Liver (tissue), 8 donors: ENCODE measurements at regions not wholly inside any gene's neighbourhood (a gene's known extent, or its start where the extent isn't known, plus 50 kb on each side); places are given as distances from the start of the nearest gene placed in this dataset.

Experiments used
- DNase-seq: peaks from one replicate; pipeline ENCODE4 v3.0.0-alpha.2; 2017; ENCODE audit warnings: low spot score
- H3K27ac ChIP-seq, 2 donors: one replicate each; pipeline ENCODE4 v1.7.0; 2013; ENCODE audit warnings: inconsistent platforms in 2 of 2, low read length in 2 of 2, control low read depth in 1 of 2, low read depth in 1 of 2, mild to moderate bottlenecking in 1 of 2
- H3K27me3 ChIP-seq, 4 donors: one replicate each; pipeline versions ENCODE4 v1.6.1 to v1.7.0; 2013; ENCODE audit warnings: low read length in 3 of 4, inconsistent platforms in 1 of 4, mild to moderate bottlenecking in 1 of 4, moderate library complexity in 1 of 4; ENCODE audit not compliant: control insufficient read depth in 4 of 4, insufficient read depth in 4 of 4
- H3K36me3 ChIP-seq, 4 donors: one replicate each; pipeline versions ENCODE4 v1.6.1 to v1.7.0; 2013; ENCODE audit warnings: low read length in 3 of 4, mild to moderate bottlenecking in 3 of 4, low read depth in 1 of 4, moderate library complexity in 1 of 4; ENCODE audit not compliant: control insufficient read depth in 4 of 4, insufficient read depth in 3 of 4
- H3K4me1 ChIP-seq, 4 donors: one replicate each; pipeline versions ENCODE4 v1.6.1 to v1.7.0; 2013; ENCODE audit warnings: low read length in 3 of 4, mild to moderate bottlenecking in 3 of 4, moderate library complexity in 1 of 4; ENCODE audit not compliant: control insufficient read depth in 4 of 4, insufficient read depth in 4 of 4
- H3K4me3 ChIP-seq, 3 donors: one replicate each; pipeline versions ENCODE4 v1.6.1 to v1.7.0; 2013; ENCODE audit warnings: low read length in 3 of 3, control low read depth in 1 of 3, low read depth in 1 of 3, mild to moderate bottlenecking in 1 of 3
- H3K9ac ChIP-seq, 2 donors: one replicate each; pipeline ENCODE4 v1.7.0; 2013; ENCODE audit warnings: low read length in 2 of 2, mild to moderate bottlenecking in 2 of 2, moderate library complexity in 2 of 2, control low read depth in 1 of 2, low read depth in 1 of 2
- H3K9me3 ChIP-seq, 4 donors: one replicate each; pipeline versions ENCODE4 v1.6.1 to v1.7.0; 2013; ENCODE audit warnings: low read length in 3 of 4; ENCODE audit not compliant: control insufficient read depth in 4 of 4
- ATF3 ChIP-seq: IDR thresholded peaks from 2 replicates; pipeline ENCODE4 v1.6.1; 2016; ENCODE audit warnings: antibody characterized with exemption
- CTCF ChIP-seq: fragments of 150-350 bp; IDR thresholded peaks from 2 replicates; pipeline ENCODE4 v1.5.1; 2017; ENCODE audit warnings: improper control_type of control experiment, low read depth, low read length; ENCODE audit not compliant: missing input control
- EGR1 ChIP-seq, 2 donors: IDR thresholded peaks; 2 replicates each; pipeline ENCODE4 v1.6.1; 2016 to 2018; ENCODE audit warnings: antibody characterized with exemption in 2 of 2, low read depth in 2 of 2
- FOXA1 ChIP-seq: IDR thresholded peaks from 2 replicates; pipeline ENCODE4 v1.6.1; 2016; ENCODE audit warnings: antibody characterized with exemption
- FOXA2 ChIP-seq: IDR thresholded peaks from 2 replicates; pipeline ENCODE4 v1.6.1; 2016; ENCODE audit warnings: antibody characterized with exemption
- GABPA ChIP-seq, 2 donors: IDR thresholded peaks in 1 of 2; conservative IDR thresholded peaks in 1 of 2; 2 replicates each; pipeline ENCODE4 v1.6.1; 2016; ENCODE audit warnings: antibody characterized with exemption in 2 of 2, mild to moderate bottlenecking in 1 of 2, moderate library complexity in 1 of 2
- HNF4A ChIP-seq, 2 donors: conservative IDR thresholded peaks; 2 replicates each; pipeline ENCODE4 v1.6.1; 2016; ENCODE audit warnings: antibody characterized with exemption in 2 of 2, mild to moderate bottlenecking in 2 of 2
- HNF4G ChIP-seq: IDR thresholded peaks from 2 replicates; pipeline ENCODE4 v1.6.1; 2016; ENCODE audit warnings: antibody characterized with exemption
- JUND ChIP-seq, 2 donors: IDR thresholded peaks; 2 replicates each; pipeline ENCODE4 v1.6.1; 2016; ENCODE audit warnings: antibody characterized with exemption in 2 of 2
- MAX ChIP-seq: IDR thresholded peaks from 2 replicates; pipeline ENCODE4 v1.6.1; 2016; ENCODE audit warnings: antibody characterized with exemption
- NR2F2 ChIP-seq: IDR thresholded peaks from 2 replicates; pipeline ENCODE4 v1.6.1; 2016; ENCODE audit warnings: antibody characterized with exemption
- RAD21 ChIP-seq, 2 donors: IDR thresholded peaks; 2 replicates each; pipeline ENCODE4 v1.6.1; 2016; ENCODE audit warnings: antibody characterized with exemption in 2 of 2, mild to moderate bottlenecking in 2 of 2
- REST ChIP-seq: IDR thresholded peaks from 2 replicates; pipeline ENCODE4 v1.6.1; 2016; ENCODE audit warnings: antibody characterized with exemption, mild to moderate bottlenecking
- RXRA ChIP-seq, 2 donors: IDR thresholded peaks; 2 replicates each; pipeline ENCODE4 v1.6.1; 2017 to 2018; ENCODE audit warnings: antibody characterized with exemption in 2 of 2, mild to moderate bottlenecking in 1 of 2
- SP1 ChIP-seq: IDR thresholded peaks from 2 replicates; pipeline ENCODE4 v1.6.1; 2018; ENCODE audit warnings: antibody characterized with exemption, mild to moderate bottlenecking
- TAF1 ChIP-seq: conservative IDR thresholded peaks from 2 replicates; pipeline ENCODE4 v1.6.1; 2016; ENCODE audit warnings: antibody characterized with exemption, mild to moderate bottlenecking
- YY1 ChIP-seq: IDR thresholded peaks from 2 replicates; pipeline ENCODE4 v1.6.1; 2016; ENCODE audit warnings: antibody characterized with exemption, mild to moderate bottlenecking
- WGBS: extraction: QIAGEN DNeasy Blood & Tissue Kit; methylation state at CpG from one replicate; pipeline ENCODE4 v1.1.7; 2013; 5-methylcytosine and 5-hydroxymethylcytosine counted together
- TF ChIP-seq, protein P1 (sequence below): IDR thresholded peaks from 2 replicates; pipeline ENCODE4 v1.6.1; 2016; ENCODE audit warnings: antibody characterized with exemption
- donor health status: healthy.
- donor health status: healthy.
- donor health status: healthy.
- donor health status: healthy.
- donor health status: healthy.

GRCh38 chr18:65257149-65257548, 493.7 kb upstream of the CDH7 start:
- no peak overlapping the region for H3K27ac ChIP-seq
- no peak for DNase-seq
- no peaks in the 10 kb centered on the region for H3K36me3 ChIP-seq
- no peaks in the 10 kb centered on the region for H3K27me3 ChIP-seq
- H3K9ac ChIP-seq = no peak overlapping the region
- H3K4me1 ChIP-seq = no peaks in the 10 kb centered on the region
- no peak overlapping the region for H3K4me3 ChIP-seq
- H3K9me3 ChIP-seq = no peaks in the 10 kb centered on the region
- 75% methylated on average over 1 of the region's 1 CpG for WGBS
- no peak for TF ChIP-seq HNF4G
- TF ChIP-seq, protein P1, sequence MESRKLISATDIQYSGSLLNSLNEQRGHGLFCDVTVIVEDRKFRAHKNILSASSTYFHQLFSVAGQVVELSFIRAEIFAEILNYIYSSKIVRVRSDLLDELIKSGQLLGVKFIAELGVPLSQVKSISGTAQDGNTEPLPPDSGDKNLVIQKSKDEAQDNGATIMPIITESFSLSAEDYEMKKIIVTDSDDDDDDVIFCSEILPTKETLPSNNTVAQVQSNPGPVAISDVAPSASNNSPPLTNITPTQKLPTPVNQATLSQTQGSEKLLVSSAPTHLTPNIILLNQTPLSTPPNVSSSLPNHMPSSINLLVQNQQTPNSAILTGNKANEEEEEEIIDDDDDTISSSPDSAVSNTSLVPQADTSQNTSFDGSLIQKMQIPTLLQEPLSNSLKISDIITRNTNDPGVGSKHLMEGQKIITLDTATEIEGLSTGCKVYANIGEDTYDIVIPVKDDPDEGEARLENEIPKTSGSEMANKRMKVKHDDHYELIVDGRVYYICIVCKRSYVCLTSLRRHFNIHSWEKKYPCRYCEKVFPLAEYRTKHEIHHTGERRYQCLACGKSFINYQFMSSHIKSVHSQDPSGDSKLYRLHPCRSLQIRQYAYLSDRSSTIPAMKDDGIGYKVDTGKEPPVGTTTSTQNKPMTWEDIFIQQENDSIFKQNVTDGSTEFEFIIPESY = no peak
- no peak for TF ChIP-seq YY1
- no peak for TF ChIP-seq FOXA1
- TF ChIP-seq JUND (IDR thresholded peaks at IDR 0.05) = no peak
- TF ChIP-seq ATF3 = no peak
- no peak for TF ChIP-seq GABPA (IDR thresholded peaks at IDR 0.05 in 1 of 2, conservative IDR thresholded peaks at IDR 0.05 in 1 of 2)
- TF ChIP-seq HNF4A (conservative IDR thresholded peaks at IDR 0.05) = no peak
- no peak for TF ChIP-seq MAX
- no peak for TF ChIP-seq FOXA2

DNA sequence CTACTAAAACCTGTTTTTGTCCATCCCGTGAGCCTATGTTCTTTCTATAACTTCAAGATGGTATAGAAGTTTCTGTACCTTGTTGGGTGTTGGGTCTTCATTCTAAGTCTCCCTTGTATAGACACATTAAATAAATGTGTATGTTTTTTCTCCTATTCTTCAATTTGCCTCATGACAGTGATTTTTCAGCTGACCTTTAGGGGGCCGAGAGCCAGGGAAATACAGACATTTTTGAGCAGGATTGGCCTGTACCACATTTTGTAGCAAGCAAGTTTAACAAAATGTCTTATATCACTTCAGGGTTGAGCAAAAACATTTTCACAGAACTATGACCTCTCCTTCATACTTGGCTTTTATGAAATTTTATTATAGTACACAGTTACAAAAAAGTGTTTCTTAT, 495.4 kb upstream of the CDH7 start:
- Histone ChIP-seq H3K9ac (no peak overlapping the region), H3K36me3 (no peaks in the 10 kb centered on the region), H3K27me3 (no peaks in the 10 kb centered on the region), H3K27ac (no peak overlapping the region), H3K4me1 (no peaks in the 10 kb centered on the region), H3K9me3 (no peaks in the 10 kb centered on the region), H3K4me3 (no peak overlapping the region)
- 81% methylated on average over 2 of the region's 2 CpGs for WGBS
- TF ChIP-seq GABPA (IDR thresholded peaks at IDR 0.05 in 1 of 2, conservative IDR thresholded peaks at IDR 0.05 in 1 of 2) (no peak), SP1 (no peak), JUND (IDR thresholded peaks at IDR 0.05) (no peak), EGR1 (IDR thresholded peaks at IDR 0.05; ENCODE audit: low read depth in 2 of 2) (no peak), FOXA1 (no peak), TAF1 (no peak), YY1 (no peak), HNF4A (conservative IDR thresholded peaks at IDR 0.05) (no peak), HNF4G (no peak), RAD21 (IDR thresholded peaks at IDR 0.05) (no peak), FOXA2 (no peak), RXRA (IDR thresholded peaks at IDR 0.05) (no peak), CTCF (no peak), MAX (no peak), ATF3 (no peak), NR2F2 (no peak), REST (no peak)
- TF ChIP-seq, protein P1 = no peak
- no peak for DNase-seq
